ENCODE measurements at regions not wholly inside any gene's neighbourhood (a gene's known extent, or its start where the extent isn't known, plus 50 kb on each side); places are given as distances from the start of the nearest gene placed in this dataset.

DNA sequence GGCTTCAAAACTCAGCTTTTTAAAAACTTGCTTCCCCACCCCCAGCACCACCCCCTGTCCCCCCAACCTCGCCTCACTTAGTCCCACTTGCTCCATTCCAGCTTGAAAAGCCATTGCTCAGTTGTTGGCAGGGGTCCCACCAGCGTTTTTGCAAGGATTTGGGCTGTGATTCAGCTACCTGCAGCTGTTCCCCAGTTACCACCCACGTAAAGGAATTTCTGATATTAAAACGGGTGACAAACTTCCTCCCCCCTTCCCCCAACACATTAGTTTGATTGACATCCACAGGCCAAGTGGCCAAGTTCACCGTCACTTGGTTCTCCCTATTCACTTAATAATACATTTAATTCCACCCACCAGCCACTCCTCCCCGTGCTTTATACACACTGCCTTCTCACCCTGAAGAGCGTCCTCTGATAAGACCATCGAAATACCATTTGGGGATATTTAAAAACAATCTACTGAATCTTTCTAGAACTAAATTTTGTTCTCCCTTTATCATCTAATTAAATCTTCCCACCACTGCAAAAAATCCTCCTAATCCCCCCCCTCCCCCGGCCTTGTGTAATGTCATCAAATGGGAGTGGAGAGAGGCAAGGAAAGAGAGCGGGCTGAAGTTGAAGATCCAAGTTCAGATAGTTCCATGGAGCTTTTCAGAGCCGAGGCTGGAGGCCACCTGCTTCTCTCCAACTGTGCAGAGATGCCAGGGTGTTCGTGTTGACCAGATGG lies 55.1 kb downstream of the SOX9 start:
- H3K27me3 ChIP-seq (replicated peaks; ENCODE audit: control insufficient read depth, insufficient read depth, low read length): 0 out of 2 replicates have a peak, but pooled peaks cover 2% of the 10 kb centered on the region
- no peak overlapping the region for H3K4me3 ChIP-seq (replicated peaks; ENCODE audit: low read depth, low read length)
- no peak for DNase-seq (ENCODE audit: extremely low read depth, insufficient read length)
- TF ChIP-seq, protein P1, sequence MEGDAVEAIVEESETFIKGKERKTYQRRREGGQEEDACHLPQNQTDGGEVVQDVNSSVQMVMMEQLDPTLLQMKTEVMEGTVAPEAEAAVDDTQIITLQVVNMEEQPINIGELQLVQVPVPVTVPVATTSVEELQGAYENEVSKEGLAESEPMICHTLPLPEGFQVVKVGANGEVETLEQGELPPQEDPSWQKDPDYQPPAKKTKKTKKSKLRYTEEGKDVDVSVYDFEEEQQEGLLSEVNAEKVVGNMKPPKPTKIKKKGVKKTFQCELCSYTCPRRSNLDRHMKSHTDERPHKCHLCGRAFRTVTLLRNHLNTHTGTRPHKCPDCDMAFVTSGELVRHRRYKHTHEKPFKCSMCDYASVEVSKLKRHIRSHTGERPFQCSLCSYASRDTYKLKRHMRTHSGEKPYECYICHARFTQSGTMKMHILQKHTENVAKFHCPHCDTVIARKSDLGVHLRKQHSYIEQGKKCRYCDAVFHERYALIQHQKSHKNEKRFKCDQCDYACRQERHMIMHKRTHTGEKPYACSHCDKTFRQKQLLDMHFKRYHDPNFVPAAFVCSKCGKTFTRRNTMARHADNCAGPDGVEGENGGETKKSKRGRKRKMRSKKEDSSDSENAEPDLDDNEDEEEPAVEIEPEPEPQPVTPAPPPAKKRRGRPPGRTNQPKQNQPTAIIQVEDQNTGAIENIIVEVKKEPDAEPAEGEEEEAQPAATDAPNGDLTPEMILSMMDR (IDR thresholded peaks at IDR 0.05; ENCODE audit: insufficient read depth, low read length, poor library complexity, severe bottlenecking): no peak
- H3K36me3 ChIP-seq (ENCODE audit: control insufficient read depth, insufficient read depth, low read length): no peaks in the 10 kb centered on the region

- TF ChIP-seq, protein P1 (IDR thresholded peaks at IDR 0.05; ENCODE audit: insufficient read depth, low read length, poor library complexity, severe bottlenecking): no peak
- Histone ChIP-seq H3K27me3 (replicated peaks; ENCODE audit: control insufficient read depth, insufficient read depth, low read length) (0 out of 2 replicates have a peak, but pooled peaks cover 2% of the 10 kb centered on the region), H3K4me3 (replicated peaks; ENCODE audit: low read depth, low read length) (no peak overlapping the region), H3K36me3 (ENCODE audit: control insufficient read depth, insufficient read depth, low read length) (no peaks in the 10 kb centered on the region)
- DNase-seq (ENCODE audit: extremely low read depth, insufficient read length): no peak
Observed at GRCh38 chr17:72176516-72176851, 55.7 kb downstream of the SOX9 start.

GRCh38 chr17:72176951-72177660 lies 56.3 kb downstream of the SOX9 start:
- no peak for DNase-seq (ENCODE audit: extremely low read depth, insufficient read length)

GRCh38 chr17:72177738-72178137 lies 56.9 kb downstream of the SOX9 start:
- DNase-seq (ENCODE audit: extremely low read depth, insufficient read length): no peak
- Histone ChIP-seq H3K36me3 (ENCODE audit: control insufficient read depth, insufficient read depth, low read length) (no peaks in the 10 kb centered on the region), H3K27me3 (replicated peaks; ENCODE audit: control insufficient read depth, insufficient read depth, low read length) (0 out of 2 replicates have a peak, but pooled peaks cover 2% of the 10 kb centered on the region), H3K4me3 (replicated peaks; ENCODE audit: low read depth, low read length) (no peak overlapping the region)
- TF ChIP-seq, protein P1 (IDR thresholded peaks at IDR 0.05; ENCODE audit: insufficient read depth, low read length, poor library complexity, severe bottlenecking): no peak

More at GRCh38 chr17:72176951-72177660, 56.3 kb downstream of the SOX9 start:
- H3K27me3 ChIP-seq (replicated peaks; ENCODE audit: control insufficient read depth, insufficient read depth, low read length): 0 out of 2 replicates have a peak, but pooled peaks cover 2% of the 10 kb centered on the region
- H3K36me3 ChIP-seq (ENCODE audit: control insufficient read depth, insufficient read depth, low read length): no peaks in the 10 kb centered on the region
- TF ChIP-seq, protein P1 (IDR thresholded peaks at IDR 0.05; ENCODE audit: insufficient read depth, low read length, poor library complexity, severe bottlenecking): no peak
- H3K4me3 ChIP-seq (replicated peaks; ENCODE audit: low read depth, low read length): no peak overlapping the region

- Histone ChIP-seq H3K36me3 (ENCODE audit: control insufficient read depth, insufficient read depth, low read length) (no peaks in the 10 kb centered on the region), H3K4me3 (replicated peaks; ENCODE audit: low read depth, low read length) (no peak overlapping the region), H3K27me3 (replicated peaks; ENCODE audit: control insufficient read depth, insufficient read depth, low read length) (no peaks in the 10 kb centered on the region)
- no peak for DNase-seq (ENCODE audit: extremely low read depth, insufficient read length)
- TF ChIP-seq, protein P1 (IDR thresholded peaks at IDR 0.05; ENCODE audit: insufficient read depth, low read length, poor library complexity, severe bottlenecking): no peak
Observed at GRCh38 chr17:72182371-72182873, 61.6 kb downstream of the SOX9 start.

Measured in GM06990 (cell line).